Panc1 (cell line): ENCODE measurements at regions not wholly inside any gene's neighbourhood (a gene's known extent, or its start where the extent isn't known, plus 50 kb on each side); places are given as distances from the start of the nearest gene placed in this dataset.

Experiments
- ATAC-seq: fragments of 200-7000 bp; cut with Tn5 transposase; 2 replicates; pipeline ENCODE4 v1.9.1; 2020; ENCODE audit warnings: mild to moderate bottlenecking, moderate library complexity
- BruUV-seq: library from RNA; stranded (reverse); fragments of 400-500 nt; replicated peaks from 2 replicates; lab custom pipeline; 2021; lab: Mats Ljungman, UMichigan
- CTCF ChIA-PET: fragments of 300-600 bp; sonication (Branson Sonifier 250); formaldehyde crosslinking; loops from one replicate; lab custom pipeline; 2022; ENCODE audit warnings: antibody characterized with exemption; lab: Charles Lee
- POLR2A ChIA-PET: fragments of 300-600 bp; sonication (Branson Sonifier 250); formaldehyde crosslinking; loops from one replicate; lab custom pipeline; 2022; ENCODE audit warnings: antibody characterized with exemption; lab: Charles Lee
- DNase-seq: peaks from one replicate; pipeline ENCODE4 v3.0.0-alpha.2; 2010; ENCODE audit warnings: low read depth, low spot score
- H3K27ac ChIP-seq: 2 replicates; pipeline ENCODE4 v1.5.1; 2011; ENCODE audit warnings: mild to moderate bottlenecking, low read length, inconsistent platforms
- H3K27me3 ChIP-seq: fragments of 200-500 bp; sonication (Bioruptor generic); 2 replicates; pipeline ENCODE4 v1.6.0; 2014; ENCODE audit warnings: low read length, inconsistent platforms; ENCODE audit not compliant: control insufficient read depth, insufficient read depth
- H3K36me3 ChIP-seq: fragments of 200-500 bp; sonication (Bioruptor generic); 2 replicates; pipeline ENCODE4 v1.5.1; 2014; ENCODE audit warnings: inconsistent platforms, mild to moderate bottlenecking, low read length, moderate library complexity; ENCODE audit not compliant: control insufficient read depth, insufficient read depth
- H3K4me1 ChIP-seq: 2 replicates; pipeline ENCODE4 v1.5.1; 2011; ENCODE audit warnings: inconsistent platforms, mild to moderate bottlenecking, low read length, moderate library complexity; ENCODE audit not compliant: control insufficient read depth, insufficient read depth
- H3K4me3 ChIP-seq, 2 experiments: 2 replicates each; pipeline ENCODE4 v1.5.1; 2011 to 2012; ENCODE audit warnings: low read depth in 2 of 2, low read length in 2 of 2, mild to moderate bottlenecking in 2 of 2, inconsistent platforms in 1 of 2, moderate library complexity in 1 of 2
- H3K9me3 ChIP-seq: fragments of 200-500 bp; sonication (Bioruptor generic); 2 replicates; pipeline ENCODE4 v1.5.1; 2014; ENCODE audit warnings: low read depth, mild to moderate bottlenecking, inconsistent platforms, low read length, moderate library complexity; ENCODE audit not compliant: control insufficient read depth, insufficient read depth
- POLR2AphosphoS5 ChIP-seq: IDR thresholded peaks from 2 replicates; pipeline ENCODE4 v1.6.1; 2012; ENCODE audit warnings: mild to moderate bottlenecking, low read depth, low read length, moderate library complexity
- SIN3A ChIP-seq: IDR thresholded peaks from 2 replicates; pipeline ENCODE4 v1.6.1; 2012; ENCODE audit warnings: low read depth, mild to moderate bottlenecking, low read length, moderate library complexity, borderline replicate concordance; ENCODE audit not compliant: insufficient read depth
- TCF7L2 ChIP-seq: IDR thresholded peaks from 2 replicates; pipeline ENCODE4 v1.6.1; 2011; ENCODE audit warnings: mild to moderate bottlenecking, low read depth, low read length, inconsistent platforms
- in situ Hi-C: cut with HindIII; loops from 2 replicates; pipeline ENCODE4 v1.10.0; 2016; ENCODE audit warnings: low sequenced_read_pairs, low pct_unique_long_range_greater_than_20kb
- intact Hi-C: fragments of 100-400 bp; cut with micrococcal nuclease; formaldehyde crosslinking; loops from one replicate; pipeline ENCODE4 v1.10.0; 2022; ENCODE audit not compliant: unreplicated experiment
- TF ChIP-seq, protein P1 (sequence below), 2 experiments: IDR thresholded peaks; 2 replicates each; pipeline ENCODE4 v1.6.1; 2011 to 2012; ENCODE audit warnings: low read depth in 2 of 2, control low read depth in 1 of 2, low read length in 1 of 2, mild to moderate bottlenecking in 1 of 2, moderate library complexity in 1 of 2; ENCODE audit not compliant: insufficient read depth in 1 of 2
- TF ChIP-seq, protein P2 (sequence below): fragments of 450-650 bp; IDR thresholded peaks from 2 replicates; pipeline ENCODE4 v1.5.1; 2017; ENCODE audit warnings: mild to moderate bottlenecking

DNA sequence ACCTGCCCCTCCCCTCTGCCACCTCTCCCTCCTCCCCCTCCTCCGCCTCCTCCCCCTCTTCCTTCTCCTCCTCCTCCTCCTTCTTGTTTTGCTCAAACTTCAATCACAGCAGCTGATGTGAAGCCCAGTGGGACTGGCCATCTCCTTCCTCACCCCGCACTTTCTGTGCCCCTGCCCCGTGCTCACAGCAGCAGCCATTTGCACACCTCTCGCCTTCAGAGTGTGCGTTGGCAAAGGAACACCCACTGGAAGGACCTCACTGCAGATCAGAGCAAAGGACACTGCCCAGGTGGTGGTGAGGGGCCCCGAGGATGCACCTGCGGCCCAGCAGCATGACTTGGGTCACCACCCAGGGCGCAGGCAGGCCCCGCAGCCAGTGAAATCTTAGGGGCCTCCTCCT lies 98.8 kb downstream of the SOX1 start:
- ChIA-PET POLR2A (no interaction called here), CTCF (no interaction called here)
- in situ Hi-C loops (no loop called here), intact Hi-C loops (no loop called here)
- ATAC-seq (no peak), DNase-seq (no peak)
- no peak overlapping the region for H3K27ac ChIP-seq
- TF ChIP-seq, protein P1, sequence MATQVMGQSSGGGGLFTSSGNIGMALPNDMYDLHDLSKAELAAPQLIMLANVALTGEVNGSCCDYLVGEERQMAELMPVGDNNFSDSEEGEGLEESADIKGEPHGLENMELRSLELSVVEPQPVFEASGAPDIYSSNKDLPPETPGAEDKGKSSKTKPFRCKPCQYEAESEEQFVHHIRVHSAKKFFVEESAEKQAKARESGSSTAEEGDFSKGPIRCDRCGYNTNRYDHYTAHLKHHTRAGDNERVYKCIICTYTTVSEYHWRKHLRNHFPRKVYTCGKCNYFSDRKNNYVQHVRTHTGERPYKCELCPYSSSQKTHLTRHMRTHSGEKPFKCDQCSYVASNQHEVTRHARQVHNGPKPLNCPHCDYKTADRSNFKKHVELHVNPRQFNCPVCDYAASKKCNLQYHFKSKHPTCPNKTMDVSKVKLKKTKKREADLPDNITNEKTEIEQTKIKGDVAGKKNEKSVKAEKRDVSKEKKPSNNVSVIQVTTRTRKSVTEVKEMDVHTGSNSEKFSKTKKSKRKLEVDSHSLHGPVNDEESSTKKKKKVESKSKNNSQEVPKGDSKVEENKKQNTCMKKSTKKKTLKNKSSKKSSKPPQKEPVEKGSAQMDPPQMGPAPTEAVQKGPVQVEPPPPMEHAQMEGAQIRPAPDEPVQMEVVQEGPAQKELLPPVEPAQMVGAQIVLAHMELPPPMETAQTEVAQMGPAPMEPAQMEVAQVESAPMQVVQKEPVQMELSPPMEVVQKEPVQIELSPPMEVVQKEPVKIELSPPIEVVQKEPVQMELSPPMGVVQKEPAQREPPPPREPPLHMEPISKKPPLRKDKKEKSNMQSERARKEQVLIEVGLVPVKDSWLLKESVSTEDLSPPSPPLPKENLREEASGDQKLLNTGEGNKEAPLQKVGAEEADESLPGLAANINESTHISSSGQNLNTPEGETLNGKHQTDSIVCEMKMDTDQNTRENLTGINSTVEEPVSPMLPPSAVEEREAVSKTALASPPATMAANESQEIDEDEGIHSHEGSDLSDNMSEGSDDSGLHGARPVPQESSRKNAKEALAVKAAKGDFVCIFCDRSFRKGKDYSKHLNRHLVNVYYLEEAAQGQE (IDR thresholded peaks at IDR 0.05; ENCODE audit: insufficient read depth in 1 of 2, low read depth in 2 of 2, low read length in 1 of 2): no peak
- no peak for TF ChIP-seq TCF7L2
- TF ChIP-seq POLR2AphosphoS5: no peak
- no peak for TF ChIP-seq SIN3A
- H3K4me1 ChIP-seq: no peaks in the 10 kb centered on the region
- no peaks in the 10 kb centered on the region; the same call in 1 of the 2 replicates for H3K27me3 ChIP-seq
- H3K36me3 ChIP-seq: no peaks in the 10 kb centered on the region
- H3K4me3 ChIP-seq: no peak overlapping the region
- H3K9me3 ChIP-seq: no peaks in the 10 kb centered on the region
- BruUV-seq: no TSS peak

DNA sequence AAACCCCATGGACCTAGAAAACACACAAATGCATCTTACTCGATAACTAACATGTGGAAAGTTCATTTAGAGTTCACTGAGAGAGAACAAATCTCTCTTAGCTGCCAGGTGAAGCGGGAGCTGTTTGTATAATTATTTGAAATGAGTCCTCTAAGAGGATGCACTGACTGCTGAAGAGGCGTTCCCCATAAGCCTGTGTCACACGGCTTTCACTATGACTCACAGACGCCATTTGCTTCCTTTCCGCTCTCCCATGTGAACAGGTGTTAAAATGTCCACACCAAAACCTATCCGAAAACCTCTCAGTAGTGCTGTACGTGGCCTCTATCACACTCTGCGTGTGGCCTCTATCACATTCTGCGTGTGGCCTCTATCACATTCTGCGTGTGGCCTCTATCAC lies 101.8 kb downstream of the SOX1 start:
- in situ Hi-C loops (no loop called here), intact Hi-C loops (no loop called here)
- no peak for ATAC-seq
- POLR2A ChIA-PET: no interaction called here
- TF ChIP-seq, protein P1 (IDR thresholded peaks at IDR 0.05; ENCODE audit: insufficient read depth in 1 of 2, low read depth in 2 of 2, low read length in 1 of 2): no peak
- TF ChIP-seq TCF7L2 (no peak), SIN3A (no peak), POLR2AphosphoS5 (no peak)
- TF ChIP-seq, protein P2, sequence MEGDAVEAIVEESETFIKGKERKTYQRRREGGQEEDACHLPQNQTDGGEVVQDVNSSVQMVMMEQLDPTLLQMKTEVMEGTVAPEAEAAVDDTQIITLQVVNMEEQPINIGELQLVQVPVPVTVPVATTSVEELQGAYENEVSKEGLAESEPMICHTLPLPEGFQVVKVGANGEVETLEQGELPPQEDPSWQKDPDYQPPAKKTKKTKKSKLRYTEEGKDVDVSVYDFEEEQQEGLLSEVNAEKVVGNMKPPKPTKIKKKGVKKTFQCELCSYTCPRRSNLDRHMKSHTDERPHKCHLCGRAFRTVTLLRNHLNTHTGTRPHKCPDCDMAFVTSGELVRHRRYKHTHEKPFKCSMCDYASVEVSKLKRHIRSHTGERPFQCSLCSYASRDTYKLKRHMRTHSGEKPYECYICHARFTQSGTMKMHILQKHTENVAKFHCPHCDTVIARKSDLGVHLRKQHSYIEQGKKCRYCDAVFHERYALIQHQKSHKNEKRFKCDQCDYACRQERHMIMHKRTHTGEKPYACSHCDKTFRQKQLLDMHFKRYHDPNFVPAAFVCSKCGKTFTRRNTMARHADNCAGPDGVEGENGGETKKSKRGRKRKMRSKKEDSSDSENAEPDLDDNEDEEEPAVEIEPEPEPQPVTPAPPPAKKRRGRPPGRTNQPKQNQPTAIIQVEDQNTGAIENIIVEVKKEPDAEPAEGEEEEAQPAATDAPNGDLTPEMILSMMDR: no peak
- no peaks in the 10 kb centered on the region for H3K9me3 ChIP-seq
- H3K27me3 ChIP-seq: no peaks in the 10 kb centered on the region
- H3K27ac ChIP-seq: no peak overlapping the region
- no TSS peak for BruUV-seq
- CTCF ChIA-PET: no interaction called here
- no peak for DNase-seq
- H3K4me1 ChIP-seq: no peaks in the 10 kb centered on the region
- H3K36me3 ChIP-seq: no peaks in the 10 kb centered on the region
- no peak overlapping the region for H3K4me3 ChIP-seq
